Progenitor cell of endocrine pancreas (in vitro differentiated cells): ENCODE measurements at regions not wholly inside any gene's neighbourhood (a gene's known extent, or its start where the extent isn't known, plus 50 kb on each side); places are given as distances from the start of the nearest gene placed in this dataset.

Experiments used
- DNase-seq: peaks from one replicate; pipeline ENCODE4 v3.0.0; 2021; ENCODE audit warnings: low spot score; ENCODE audit not compliant: unreplicated experiment
- H3K27ac Mint-ChIP-seq: 2 replicates; pipeline ENCODE4 v1.8.0; 2021; ENCODE audit warnings: mild to moderate bottlenecking, moderate library complexity, mixed read lengths
- H3K27me3 Mint-ChIP-seq: 2 replicates; pipeline ENCODE4 v1.8.0; 2021; ENCODE audit warnings: mixed read lengths
- H3K36me3 Mint-ChIP-seq: 2 replicates; pipeline ENCODE4 v1.8.0; 2022; ENCODE audit warnings: mixed read lengths; ENCODE audit not compliant: insufficient read depth
- H3K4me1 Mint-ChIP-seq: 2 replicates; pipeline ENCODE4 v1.8.0; 2021; ENCODE audit warnings: low read depth, mixed read lengths
- H3K4me3 Mint-ChIP-seq: 2 replicates; pipeline ENCODE4 v1.8.0; 2021; ENCODE audit warnings: low read depth, mild to moderate bottlenecking, moderate library complexity, mixed read lengths
- H3K9me3 Mint-ChIP-seq: 2 replicates; pipeline ENCODE4 v1.8.0; 2021; ENCODE audit warnings: low read depth, mixed read lengths
- CTCF ChIP-seq: fragments of 200-600 bp; sonication (generic); IDR thresholded peaks from one replicate; pipeline ENCODE4 v1.5.0; 2021; ENCODE audit warnings: antibody characterized with exemption, mild to moderate bottlenecking; ENCODE audit not compliant: unreplicated experiment

GRCh38 chr2:176493226-176493825 lies 224.1 kb downstream of the MTX2 start:
- Mint-ChIP-seq H3K4me3 (no peak overlapping the region), H3K27me3 (peaks cover 45% of the 10 kb centered on the region), H3K36me3 (no peaks in the 10 kb centered on the region), H3K9me3 (no peaks in the 10 kb centered on the region), H3K4me1 (no peaks in the 10 kb centered on the region), H3K27ac (no peak overlapping the region)
- TF ChIP-seq CTCF, result no peak
- no peak for DNase-seq

- Mint-ChIP-seq H3K4me3 (no peak overlapping the region), H3K4me1 (no peaks in the 10 kb centered on the region), H3K36me3 (no peaks in the 10 kb centered on the region), H3K9me3 (no peaks in the 10 kb centered on the region), H3K27ac (no peak overlapping the region), H3K27me3 (peaks cover 40% of the 10 kb centered on the region)
- no peak for DNase-seq
- TF ChIP-seq CTCF, result no peak
These were observed 224.7 kb downstream of the MTX2 start for GRCh38 chr2:176493909-176494308.

- no peaks in the 10 kb centered on the region for H3K4me1 Mint-ChIP-seq
- TF ChIP-seq CTCF, result no peak
- no peak for DNase-seq
These were observed 225.7 kb downstream of the MTX2 start for GRCh38 chr2:176494949-176495353.

GRCh38 chr2:176495826-176496225 lies 226.6 kb downstream of the MTX2 start:
- no peak overlapping the region for H3K4me3 Mint-ChIP-seq
- TF ChIP-seq CTCF, result no peak
- no peak for DNase-seq
- no peaks in the 10 kb centered on the region for H3K36me3 Mint-ChIP-seq
- H3K4me1 Mint-ChIP-seq, result no peaks in the 10 kb centered on the region
- no peak overlapping the region for H3K27ac Mint-ChIP-seq
- peaks cover 35% of the 10 kb centered on the region for H3K27me3 Mint-ChIP-seq
- no peaks in the 10 kb centered on the region for H3K9me3 Mint-ChIP-seq

More at GRCh38 chr2:176494949-176495353, 225.7 kb downstream of the MTX2 start:
- Mint-ChIP-seq H3K36me3 (no peaks in the 10 kb centered on the region), H3K27me3 (peaks cover 40% of the 10 kb centered on the region), H3K9me3 (no peaks in the 10 kb centered on the region), H3K27ac (no peak overlapping the region), H3K4me3 (no peak overlapping the region)

GRCh38 chr2:176496761-176497160 lies 227.5 kb downstream of the MTX2 start:
- Mint-ChIP-seq H3K27ac (no peak overlapping the region), H3K4me1 (no peaks in the 10 kb centered on the region), H3K36me3 (no peaks in the 10 kb centered on the region), H3K27me3 (peaks cover 33% of the 10 kb centered on the region), H3K4me3 (no peak overlapping the region), H3K9me3 (no peaks in the 10 kb centered on the region)
- no peak for DNase-seq
- no peak for TF ChIP-seq CTCF
